ENCODE measurements at regions not wholly inside any gene's neighbourhood (a gene's known extent, or its start where the extent isn't known, plus 50 kb on each side); places are given as distances from the start of the nearest gene placed in this dataset.

DNA sequence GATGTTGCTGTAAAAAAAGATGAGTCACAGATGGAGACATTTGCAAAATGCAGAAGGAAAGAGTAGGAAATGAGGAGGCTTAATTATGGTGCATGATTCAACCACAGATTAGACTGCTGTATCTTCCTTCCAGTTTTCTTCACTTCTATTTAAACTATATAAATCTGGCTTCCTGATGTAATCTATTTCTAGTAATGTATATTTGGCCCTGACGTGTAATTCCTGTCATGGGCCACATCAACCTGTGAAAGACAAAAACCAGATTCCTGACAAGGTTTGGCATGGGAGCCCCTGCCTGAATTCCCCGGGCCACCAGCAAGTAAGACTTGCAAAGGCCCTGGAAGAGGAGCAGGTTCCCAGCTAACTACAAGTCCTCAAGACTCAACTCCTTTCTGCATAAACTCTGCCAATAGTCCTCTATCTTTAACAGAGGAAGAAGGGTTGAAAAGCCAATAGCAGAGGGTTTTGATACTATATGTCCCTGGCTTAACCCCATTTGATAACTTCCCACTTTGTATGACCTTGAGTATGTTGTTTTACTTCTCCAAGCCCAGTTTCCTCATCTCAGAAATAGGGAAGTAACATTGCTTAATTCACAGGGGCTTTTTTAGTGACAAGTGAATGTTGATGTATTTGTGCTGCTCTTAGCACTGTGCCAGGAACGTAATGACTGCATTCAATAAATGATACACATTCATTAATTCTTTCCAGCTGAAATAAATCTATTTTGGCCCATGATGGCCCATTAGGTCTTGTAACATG is 172.7 kb downstream of the SPRY2 start:
- no peak for TF ChIP-seq EZH2phosphoT487 (IDR thresholded peaks at IDR 0.05; ENCODE audit: borderline replicate concordance)
- TF ChIP-seq EZH2 (IDR thresholded peaks at IDR 0.05): no peak
- TF ChIP-seq JUND (IDR thresholded peaks at IDR 0.05): no peak
